ENCODE measurements at regions not wholly inside any gene's neighbourhood (a gene's known extent, or its start where the extent isn't known, plus 50 kb on each side); places are given as distances from the start of the nearest gene placed in this dataset.

- no peak for TF ChIP-seq CTCF (IDR thresholded peaks at IDR 0.05; ENCODE audit: borderline replicate concordance)
- H3K36me3 ChIP-seq, result no peaks in the 10 kb centered on the region
These were observed 73.0 kb upstream of the GRIK3 start for GRCh38 chr1:37107153-37107907.

GRCh38 chr1:37108596-37109188 is 74.4 kb upstream of the GRIK3 start:
- intact Hi-C loops (cut with micrococcal nuclease), result no loop called here
- H3K4me3 ChIP-seq, result no peak overlapping the region
- peaks cover 4% of the 10 kb centered on the region for H3K9me3 ChIP-seq (replicated peaks)
- H3K36me3 ChIP-seq, result no peaks in the 10 kb centered on the region
- no peak overlapping the region for H3K27ac ChIP-seq (replicated peaks)
- no peak for DNase-seq
- peaks cover 1% of the 10 kb centered on the region for H3K27me3 ChIP-seq (ENCODE audit: low read depth)
- H3K4me1 ChIP-seq, result no peaks in the 10 kb centered on the region
- no peak for TF ChIP-seq CTCF (IDR thresholded peaks at IDR 0.05; ENCODE audit: borderline replicate concordance)

More at GRCh38 chr1:37107153-37107907, 73.0 kb upstream of the GRIK3 start:
- Histone ChIP-seq H3K27ac (replicated peaks) (no peak overlapping the region), H3K9me3 (replicated peaks) (peaks cover 4% of the 10 kb centered on the region), H3K4me1 (no peaks in the 10 kb centered on the region), H3K27me3 (ENCODE audit: low read depth) (peaks cover 2% of the 10 kb centered on the region), H3K4me3 (no peak overlapping the region)
- intact Hi-C loops (cut with micrococcal nuclease), result no loop called here
- no peak for DNase-seq

GRCh38 chr1:37112430-37112829 is 78.1 kb upstream of the GRIK3 start:
- Histone ChIP-seq H3K36me3 (no peaks in the 10 kb centered on the region), H3K4me1 (no peaks in the 10 kb centered on the region), H3K4me3 (no peak overlapping the region), H3K27me3 (ENCODE audit: low read depth) (peaks cover 20% of the 10 kb centered on the region), H3K9me3 (replicated peaks) (no peaks in the 10 kb centered on the region), H3K27ac (replicated peaks) (no peak overlapping the region)
- TF ChIP-seq CTCF (IDR thresholded peaks at IDR 0.05; ENCODE audit: borderline replicate concordance), result no peak
- DNase-seq, result no peak
- intact Hi-C loops (cut with micrococcal nuclease), result no loop called here

- Histone ChIP-seq H3K36me3 (no peaks in the 10 kb centered on the region), H3K4me1 (no peaks in the 10 kb centered on the region), H3K27me3 (ENCODE audit: low read depth) (peaks cover 20% of the 10 kb centered on the region), H3K27ac (replicated peaks) (no peak overlapping the region), H3K4me3 (no peak overlapping the region), H3K9me3 (replicated peaks) (no peaks in the 10 kb centered on the region)
- no peak for TF ChIP-seq CTCF (IDR thresholded peaks at IDR 0.05; ENCODE audit: borderline replicate concordance)
- DNase-seq, result no peak
- intact Hi-C loops (cut with micrococcal nuclease), result no loop called here
These were observed 79.1 kb upstream of the GRIK3 start for GRCh38 chr1:37113285-37113997.

GRCh38 chr1:37118790-37119189 is 84.5 kb upstream of the GRIK3 start:
- peaks cover 10% of the 10 kb centered on the region for H3K9me3 ChIP-seq (replicated peaks)
- no peaks in the 10 kb centered on the region for H3K36me3 ChIP-seq
- H3K4me1 ChIP-seq, result no peaks in the 10 kb centered on the region
- no peak overlapping the region for H3K4me3 ChIP-seq
- intact Hi-C loops (cut with micrococcal nuclease), result no loop called here
- no peak for TF ChIP-seq CTCF (IDR thresholded peaks at IDR 0.05; ENCODE audit: borderline replicate concordance)
- H3K27me3 ChIP-seq (ENCODE audit: low read depth), result peaks cover 52% of the 10 kb centered on the region
- no peak overlapping the region for H3K27ac ChIP-seq (replicated peaks)
- DNase-seq, result no peak
